ENCODE measurements at regions not wholly inside any gene's neighbourhood (a gene's known extent, or its start where the extent isn't known, plus 50 kb on each side); places are given as distances from the start of the nearest gene placed in this dataset.

DNA sequence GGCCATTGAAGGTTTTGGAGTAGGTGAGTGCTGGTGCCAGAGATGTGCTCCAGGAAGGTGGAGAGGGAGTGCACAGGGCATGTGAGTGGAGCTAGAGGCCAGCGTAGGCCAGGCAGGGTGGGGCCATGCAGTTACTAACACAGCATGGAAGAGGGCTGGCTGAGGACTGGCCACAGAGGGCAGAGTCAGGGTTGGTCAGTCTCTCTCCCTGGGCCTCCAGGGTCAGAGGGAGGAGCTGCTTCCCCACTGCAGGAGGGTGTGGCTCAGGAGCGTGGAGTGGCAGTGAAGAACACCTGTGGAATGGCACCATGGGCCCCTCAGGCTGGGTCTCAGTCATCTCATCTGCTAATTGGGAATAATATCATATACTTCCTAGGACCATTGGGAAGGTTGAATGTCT, 167.7 kb downstream of the MACROH2A1 start:
- Histone ChIP-seq H2BK20ac (ENCODE audit: low read depth, low read length, poor library complexity, severe bottlenecking) (no peak overlapping the region), H3K23ac (ENCODE audit: insufficient read length, low read depth, low read length) (no peak overlapping the region), H3T11ph (ENCODE audit: low read length) (no peak overlapping the region), H2BK12ac (ENCODE audit: insufficient read length, low read depth, low read length) (no peak overlapping the region), H4K20me1 (ENCODE audit: control insufficient read depth, insufficient read depth, insufficient read length) (no peaks in the 10 kb centered on the region), H3K79me2 (ENCODE audit: insufficient read depth, low read length) (no peaks in the 10 kb centered on the region), H3K14ac (ENCODE audit: insufficient read depth, low read length) (no peak overlapping the region), H3K4ac (ENCODE audit: low read depth, low read length) (no peak overlapping the region), H3K9me3 (ENCODE audit: control insufficient read depth, low read depth, low read length) (no peaks in the 10 kb centered on the region), H3K27ac (ENCODE audit: insufficient read length, low read depth, low read length) (no peak overlapping the region), H3K4me1 (ENCODE audit: insufficient read depth, low read length) (no peaks in the 10 kb centered on the region), H3K56ac (ENCODE audit: insufficient read length, low read depth, low read length) (no peak overlapping the region), H2BK5ac (ENCODE audit: insufficient read length, low read length) (no peak overlapping the region), H3K27me3 (ENCODE audit: insufficient read depth, low read length) (no peaks in the 10 kb centered on the region), H4K5ac (ENCODE audit: insufficient read length, low read depth, low read length) (no peak overlapping the region), H3K79me1 (ENCODE audit: insufficient read depth, low read depth, low read length, poor library complexity, severe bottlenecking) (no peaks in the 10 kb centered on the region), H3K23me2 (ENCODE audit: insufficient read length, low read depth, low read length, poor library complexity, severe bottlenecking) (no peaks in the 10 kb centered on the region), H2AFZ (ENCODE audit: low read length) (no peak overlapping the region), H2AK5ac (ENCODE audit: insufficient read length, low read length) (no peak overlapping the region), H4K8ac (replicated peaks; ENCODE audit: insufficient read length, low read depth, low read length) (no peak overlapping the region), H3K9ac (ENCODE audit: extremely low read depth, insufficient read length, low read length) (no peak overlapping the region), H3K4me2 (ENCODE audit: insufficient read depth, insufficient read length, low read length) (no peak overlapping the region), H2BK120ac (ENCODE audit: low read depth, low read length, poor library complexity, severe bottlenecking) (no peak overlapping the region), H2BK15ac (ENCODE audit: low read depth, low read length) (no peak overlapping the region), H4K91ac (ENCODE audit: insufficient read length, low read depth, low read length) (no peak overlapping the region), H3K18ac (ENCODE audit: insufficient read length, low read depth, low read length) (no peak overlapping the region)
- H3K36me3 Mint-ChIP-seq (ENCODE audit: insufficient read depth in 1 of 3, low read depth in 3 of 3) = no peaks in the 10 kb centered on the region
- DNase-seq = no peak
- no CpG with 5 or more reads among the region's 2 CpGs for WGBS (ENCODE audit: extremely low coverage, insufficient read length, low lambda C conversion rate)
- TF ChIP-seq, protein P1, sequence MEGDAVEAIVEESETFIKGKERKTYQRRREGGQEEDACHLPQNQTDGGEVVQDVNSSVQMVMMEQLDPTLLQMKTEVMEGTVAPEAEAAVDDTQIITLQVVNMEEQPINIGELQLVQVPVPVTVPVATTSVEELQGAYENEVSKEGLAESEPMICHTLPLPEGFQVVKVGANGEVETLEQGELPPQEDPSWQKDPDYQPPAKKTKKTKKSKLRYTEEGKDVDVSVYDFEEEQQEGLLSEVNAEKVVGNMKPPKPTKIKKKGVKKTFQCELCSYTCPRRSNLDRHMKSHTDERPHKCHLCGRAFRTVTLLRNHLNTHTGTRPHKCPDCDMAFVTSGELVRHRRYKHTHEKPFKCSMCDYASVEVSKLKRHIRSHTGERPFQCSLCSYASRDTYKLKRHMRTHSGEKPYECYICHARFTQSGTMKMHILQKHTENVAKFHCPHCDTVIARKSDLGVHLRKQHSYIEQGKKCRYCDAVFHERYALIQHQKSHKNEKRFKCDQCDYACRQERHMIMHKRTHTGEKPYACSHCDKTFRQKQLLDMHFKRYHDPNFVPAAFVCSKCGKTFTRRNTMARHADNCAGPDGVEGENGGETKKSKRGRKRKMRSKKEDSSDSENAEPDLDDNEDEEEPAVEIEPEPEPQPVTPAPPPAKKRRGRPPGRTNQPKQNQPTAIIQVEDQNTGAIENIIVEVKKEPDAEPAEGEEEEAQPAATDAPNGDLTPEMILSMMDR (conservative IDR thresholded peaks at IDR 0.05) = no peak
- H3K9me3 Mint-ChIP-seq = peaks cover 0 to 3% of the 10 kb centered on the region in 2 experiments; a peak in 1 of 5 replicates
- peaks cover 31% of the 10 kb centered on the region for H3K27me3 Mint-ChIP-seq (ENCODE audit: low read depth)
- peak overlapping the region in 1 of 3 experiments; percentile 12; a peak in 1 of 7 replicates for H3K27ac Mint-ChIP-seq
- peaks cover under 1 to 2% of the 10 kb centered on the region in 2 experiments for H3K4me1 Mint-ChIP-seq
- no peak overlapping the region for H3K4me3 Mint-ChIP-seq
